Daoy (cell line): ENCODE measurements at regions not wholly inside any gene's neighbourhood (a gene's known extent, or its start where the extent isn't known, plus 50 kb on each side); places are given as distances from the start of the nearest gene placed in this dataset.

Experiments used
- DNase-seq: peaks from one replicate; pipeline ENCODE4 v3.0.0-alpha.2; 2015; ENCODE audit warnings: low read depth

DNA sequence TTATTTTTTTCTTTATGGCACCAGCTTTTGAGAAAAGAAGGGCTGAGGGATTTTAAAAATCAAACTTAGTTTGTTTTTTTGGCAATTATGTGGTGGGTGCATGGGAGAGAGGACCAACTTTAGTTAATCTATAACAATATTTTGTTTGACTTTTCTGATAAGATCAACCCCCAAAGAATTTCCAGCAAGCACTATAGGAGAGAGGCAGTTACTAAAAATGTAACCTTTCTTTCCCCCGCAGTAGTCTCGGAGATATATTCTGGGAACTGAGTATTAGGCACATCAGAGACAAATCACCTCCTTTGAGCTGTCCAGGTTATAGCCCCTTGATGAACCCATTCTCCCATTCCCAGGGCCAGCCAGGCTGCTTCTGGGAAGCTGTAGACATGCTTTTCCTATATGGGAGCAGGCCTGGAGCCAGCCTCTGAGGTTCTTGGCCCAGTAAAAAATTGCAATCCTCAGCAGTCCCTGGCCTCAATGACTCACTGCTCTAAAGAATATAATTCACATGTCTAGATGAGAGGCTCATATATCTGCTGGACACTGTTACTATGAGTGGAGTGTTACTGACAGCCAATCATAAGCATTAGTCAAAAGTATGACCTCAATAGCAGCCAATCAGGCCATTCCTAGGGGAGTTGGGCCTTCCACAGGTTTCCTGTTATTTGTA lies 138.3 kb upstream of the AGBL1 start:
- no peak for DNase-seq

- DNase-seq: no peak
Observed at GRCh38 chr15:85942632-85943031, 137.0 kb upstream of the AGBL1 start.

- no peak for DNase-seq
Observed at GRCh38 chr15:85943151-85943550, 136.5 kb upstream of the AGBL1 start.

DNA sequence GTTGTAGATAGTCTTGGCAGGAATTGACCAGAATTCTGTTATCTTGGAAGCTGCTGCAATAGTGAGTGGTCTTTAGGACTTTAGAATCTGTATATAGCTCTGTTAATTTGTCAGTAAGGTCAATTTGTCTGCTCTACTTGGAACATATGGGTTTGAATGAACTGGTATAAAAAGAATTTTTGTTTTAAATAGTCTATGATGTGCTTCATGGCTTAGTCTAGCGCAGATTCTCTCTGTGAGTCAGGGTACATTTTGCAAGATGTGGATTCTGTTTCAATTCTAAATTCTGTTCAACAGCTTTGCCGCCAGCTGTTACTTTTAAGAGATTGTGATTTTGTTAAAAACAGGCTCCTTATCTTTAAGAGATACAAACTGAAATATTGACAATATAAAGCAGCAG lies 135.9 kb upstream of the AGBL1 start:
- DNase-seq: no peak

DNA sequence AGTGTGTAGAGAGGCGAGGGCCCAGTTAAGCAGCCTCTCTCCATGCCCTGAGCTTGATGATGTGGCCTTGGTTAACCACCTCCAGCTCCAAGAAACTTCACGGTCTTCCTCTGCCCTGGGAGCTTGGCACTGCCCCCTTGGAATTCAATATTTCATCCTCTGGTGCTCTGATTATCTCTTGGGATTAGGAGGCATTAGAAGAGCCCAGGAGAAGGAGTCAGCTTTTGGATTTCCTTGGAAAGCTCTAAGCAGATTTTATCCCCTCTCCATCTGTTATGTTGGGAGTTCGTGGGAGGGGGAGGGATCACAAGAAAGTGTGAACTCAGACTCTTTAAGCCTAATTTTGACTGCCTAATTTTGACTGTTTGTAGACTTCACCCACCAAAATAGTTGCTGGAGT lies 132.7 kb upstream of the AGBL1 start:
- DNase-seq: no peak

GRCh38 chr15:85947936-85948335 lies 131.7 kb upstream of the AGBL1 start:
- DNase-seq: no peak

DNA sequence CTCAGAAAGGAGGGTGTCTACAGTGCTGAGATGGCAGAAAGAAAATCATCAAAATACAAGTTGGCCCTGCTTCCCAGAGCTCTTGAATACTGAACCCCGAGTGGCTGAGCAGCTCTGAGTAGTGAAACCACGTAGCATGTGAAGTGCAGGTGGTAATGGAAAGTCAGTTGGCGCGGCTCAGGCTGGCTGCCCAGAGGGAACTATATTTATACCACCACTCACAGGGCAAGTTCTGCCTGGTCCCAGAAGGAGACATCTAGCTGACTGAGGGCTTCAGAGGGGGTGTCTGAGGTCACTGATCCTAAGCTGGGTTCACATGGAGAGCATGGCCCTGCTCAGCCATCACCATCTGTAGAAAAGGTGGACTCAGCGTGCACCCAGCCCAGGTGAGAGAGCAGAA lies 129.6 kb upstream of the AGBL1 start:
- DNase-seq: no peak

GRCh38 chr15:85954586-85954985 lies 125.1 kb upstream of the AGBL1 start:
- no peak for DNase-seq

GRCh38 chr15:85955501-85956391 lies 123.9 kb upstream of the AGBL1 start:
- DNase-seq: no peak

DNA sequence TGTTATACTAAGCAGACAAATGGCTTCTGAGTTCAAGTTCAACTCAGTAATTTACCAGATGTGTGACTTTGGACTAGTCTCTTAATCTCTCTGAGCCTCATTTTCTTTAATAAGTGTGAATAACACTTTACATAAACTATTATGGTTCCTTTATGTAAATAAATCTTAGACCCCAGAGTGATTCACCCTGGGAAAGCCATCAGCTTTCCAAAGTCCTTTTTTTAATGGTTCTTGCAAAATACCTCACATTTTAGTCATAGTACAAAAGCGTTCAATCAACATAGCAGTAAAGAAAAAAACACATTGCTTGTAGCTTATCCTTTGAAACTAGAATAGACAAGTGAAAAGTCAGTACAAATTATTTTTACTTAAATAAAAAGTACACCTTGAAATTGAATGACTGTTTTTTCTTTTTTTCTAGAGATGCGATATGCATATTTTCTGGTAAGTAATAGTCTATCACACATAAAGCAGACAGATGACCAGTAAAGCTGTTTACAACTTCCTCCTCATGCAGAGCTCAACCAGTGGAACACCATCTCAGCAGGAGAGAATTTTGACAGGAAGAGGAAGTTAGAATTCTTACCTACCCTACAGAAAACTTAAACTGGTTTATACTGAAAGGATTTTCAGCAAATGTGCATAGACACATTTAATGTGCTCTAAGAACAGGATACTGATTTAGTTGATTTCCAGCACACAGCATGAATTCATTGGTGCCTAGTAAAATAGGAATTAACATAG lies 123.0 kb upstream of the AGBL1 start:
- no peak for DNase-seq

DNA sequence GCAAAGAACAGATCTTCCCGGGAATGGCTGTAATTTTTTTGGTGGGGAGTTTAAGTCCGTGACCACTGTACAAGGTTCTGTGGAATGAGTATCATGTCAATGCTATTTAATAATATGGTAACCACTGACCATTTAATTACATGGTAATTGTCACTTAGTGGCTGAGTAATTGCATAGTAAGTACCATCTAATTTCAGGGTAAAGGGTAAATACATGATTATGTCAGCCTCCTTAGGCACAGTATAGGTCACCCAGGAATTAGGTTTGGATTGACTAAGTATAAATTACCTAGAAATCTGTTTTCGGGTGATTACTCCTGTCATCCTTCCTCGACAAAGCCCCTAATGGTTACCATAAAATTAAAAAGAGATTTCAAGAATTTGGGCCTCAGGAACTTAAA lies 120.1 kb upstream of the AGBL1 start:
- no peak for DNase-seq

DNA sequence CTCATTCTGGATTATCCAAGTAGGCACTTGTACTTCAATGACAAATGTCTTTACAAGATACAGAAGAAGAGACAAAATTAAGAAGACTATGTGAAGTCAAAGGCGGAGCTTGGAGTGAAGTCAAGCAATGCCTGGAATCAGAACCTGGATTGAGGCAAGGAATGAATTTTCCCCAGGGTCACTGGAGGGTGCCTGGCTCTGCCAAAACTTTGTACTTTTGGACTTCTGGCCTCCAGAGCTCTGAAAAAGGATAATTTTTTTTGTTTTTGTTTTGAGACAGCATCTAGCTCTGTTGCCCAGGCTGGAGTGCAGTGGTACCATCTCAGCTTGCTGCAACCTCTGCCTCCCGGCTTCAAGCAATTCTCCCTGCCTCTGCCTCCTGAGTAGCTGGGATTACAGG lies 119.3 kb upstream of the AGBL1 start:
- DNase-seq: no peak

DNA sequence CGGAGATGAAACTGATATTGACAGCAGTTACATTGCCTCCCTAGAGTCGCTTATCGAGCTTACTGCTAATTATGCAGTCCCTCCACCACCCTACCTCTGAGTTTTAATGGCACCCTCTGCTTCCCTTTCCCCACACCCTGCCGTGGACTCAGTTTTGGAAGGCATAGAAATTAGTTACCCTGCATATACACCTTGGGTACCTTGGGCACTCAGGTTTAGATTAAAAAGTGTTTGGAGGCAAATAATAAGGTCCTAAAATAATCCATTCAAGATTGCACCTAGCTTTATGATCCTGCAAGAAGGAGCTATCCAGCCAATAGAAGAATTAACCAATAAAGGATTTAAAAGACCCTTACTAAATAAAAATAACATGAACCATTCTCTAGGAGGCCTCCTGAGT lies 117.8 kb upstream of the AGBL1 start:
- DNase-seq: no peak

- DNase-seq: no peak
Observed at GRCh38 chr15:85963262-85963760, 116.4 kb upstream of the AGBL1 start.

DNA sequence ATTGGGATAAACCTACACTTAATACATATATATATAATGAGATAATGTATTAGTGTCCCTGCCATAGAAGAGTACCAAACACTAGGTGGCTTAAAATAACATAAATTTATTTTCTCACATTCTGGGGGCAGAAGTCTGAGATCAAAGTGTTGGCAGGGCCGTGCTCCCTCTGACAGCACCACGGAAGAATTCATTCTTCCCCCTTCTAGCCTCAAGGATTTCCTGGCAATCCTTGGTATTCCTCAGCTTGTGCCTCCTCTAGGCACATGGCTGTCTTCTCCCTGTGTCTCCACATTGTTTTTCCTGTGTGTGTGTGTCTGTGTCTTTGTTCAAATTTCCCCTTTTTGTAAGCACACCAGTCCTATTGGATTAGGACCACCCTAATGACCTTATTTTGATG lies 115.2 kb upstream of the AGBL1 start:
- DNase-seq: no peak

DNA sequence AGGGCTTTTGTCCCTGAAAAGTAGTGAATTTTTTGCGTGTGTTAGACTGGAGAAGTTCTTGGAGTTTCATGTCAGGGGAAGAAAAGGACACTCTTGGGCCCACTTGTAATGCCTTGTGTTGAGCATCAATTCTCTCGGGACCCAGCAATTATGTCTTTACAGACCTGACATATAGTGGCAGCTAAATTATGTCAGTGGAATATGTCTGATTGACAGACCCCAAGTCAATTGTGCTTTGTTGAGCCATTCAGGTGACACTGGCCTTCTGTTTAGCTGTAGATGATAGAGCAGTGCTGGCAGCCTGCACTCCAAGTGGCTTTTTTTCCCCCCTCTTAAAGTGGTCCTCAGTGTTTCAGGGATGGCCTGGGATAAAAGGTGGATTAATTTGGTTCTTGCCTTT lies 112.1 kb upstream of the AGBL1 start:
- no peak for DNase-seq

DNA sequence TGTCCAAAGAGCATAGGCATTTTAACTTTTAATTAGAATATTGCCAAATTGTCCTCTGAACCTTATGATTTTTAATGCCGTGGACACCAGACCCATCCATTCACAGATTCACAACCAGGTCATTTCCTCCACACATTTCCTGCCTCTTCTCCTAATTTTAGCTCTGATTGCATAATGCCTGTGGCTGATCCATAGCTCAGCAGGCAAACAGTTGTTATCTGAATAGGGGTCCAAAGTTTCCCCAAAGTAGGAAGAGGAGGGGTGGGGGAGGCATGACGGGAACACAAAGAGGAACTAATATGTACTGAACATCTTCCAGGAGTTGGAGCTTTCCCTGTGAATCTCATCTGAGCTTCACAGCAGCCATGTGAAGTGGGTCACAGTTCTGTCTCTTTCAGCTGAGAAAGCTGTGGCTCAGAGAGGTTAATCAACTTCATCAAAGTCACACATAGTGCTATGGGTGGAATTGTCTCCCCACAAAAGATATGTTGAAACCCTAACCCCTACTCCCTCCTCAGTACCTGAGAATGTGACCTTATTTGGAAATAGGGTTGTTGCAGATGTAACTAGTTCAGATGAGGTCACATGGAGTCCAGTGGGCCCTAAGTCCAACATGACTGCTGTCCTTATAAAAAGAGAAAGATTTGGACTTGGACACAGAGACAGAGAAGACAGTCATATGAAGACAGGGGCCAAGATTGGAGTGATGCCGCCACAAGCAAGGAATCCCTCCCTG lies 106.7 kb upstream of the AGBL1 start:
- no peak for DNase-seq

DNA sequence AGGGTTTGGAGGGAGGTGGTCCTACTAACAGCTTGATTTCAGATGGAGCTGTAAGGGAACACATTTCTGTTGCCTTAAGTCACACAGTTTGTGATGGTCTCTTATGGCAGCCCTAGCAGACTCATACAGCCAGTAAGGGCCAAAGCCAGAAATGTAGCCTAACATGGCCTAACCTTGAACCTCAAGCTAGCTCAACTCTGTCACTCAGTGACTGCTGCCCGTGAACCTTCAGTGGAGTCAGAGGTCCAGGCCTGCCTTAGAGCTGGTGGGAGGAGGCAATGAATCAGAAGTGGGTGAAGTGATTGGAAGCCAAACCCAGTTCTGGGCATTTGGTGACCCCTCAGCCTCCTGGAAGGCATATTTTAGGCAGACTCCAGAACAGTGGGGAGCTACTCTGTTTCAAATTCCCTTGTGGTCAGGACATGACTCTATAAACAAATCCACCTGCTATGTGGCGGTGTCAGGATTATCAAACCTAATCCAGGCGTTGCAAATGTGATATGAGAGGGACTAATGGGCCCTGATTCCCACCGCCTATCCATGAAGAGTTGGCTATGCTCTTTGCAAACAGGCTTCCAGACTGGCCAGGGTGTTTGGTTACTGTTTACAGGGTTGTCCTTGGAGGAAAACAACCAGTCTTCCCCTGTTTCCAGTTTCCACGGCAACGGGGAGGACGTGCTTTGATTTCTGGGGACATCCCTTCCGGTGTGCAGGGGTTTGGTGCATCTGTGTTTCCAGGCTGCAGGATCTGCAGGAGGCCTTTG lies 105.9 kb upstream of the AGBL1 start:
- no peak for DNase-seq

GRCh38 chr15:85974348-85974705 lies 105.3 kb upstream of the AGBL1 start:
- DNase-seq: peak; percentile 2

DNA sequence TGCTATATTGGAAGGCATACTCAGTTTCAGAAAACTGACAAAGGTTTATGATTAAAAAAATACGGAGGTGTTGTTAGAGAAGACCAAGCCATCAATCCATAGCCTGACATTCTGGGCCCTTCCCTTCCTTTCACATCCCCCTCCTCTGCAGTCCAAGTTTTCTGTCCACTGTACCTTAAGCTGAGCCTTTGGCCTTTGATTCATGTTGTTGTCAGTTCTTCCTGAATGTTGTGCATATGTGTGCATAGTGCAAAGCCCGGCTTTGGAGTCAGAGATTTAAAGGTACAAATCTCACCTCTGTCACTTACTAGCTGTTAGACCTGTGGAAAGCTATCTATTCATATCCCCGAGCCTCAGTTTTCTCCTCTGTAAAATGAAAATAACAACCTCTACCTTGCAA lies 104.9 kb upstream of the AGBL1 start:
- no peak for DNase-seq

DNA sequence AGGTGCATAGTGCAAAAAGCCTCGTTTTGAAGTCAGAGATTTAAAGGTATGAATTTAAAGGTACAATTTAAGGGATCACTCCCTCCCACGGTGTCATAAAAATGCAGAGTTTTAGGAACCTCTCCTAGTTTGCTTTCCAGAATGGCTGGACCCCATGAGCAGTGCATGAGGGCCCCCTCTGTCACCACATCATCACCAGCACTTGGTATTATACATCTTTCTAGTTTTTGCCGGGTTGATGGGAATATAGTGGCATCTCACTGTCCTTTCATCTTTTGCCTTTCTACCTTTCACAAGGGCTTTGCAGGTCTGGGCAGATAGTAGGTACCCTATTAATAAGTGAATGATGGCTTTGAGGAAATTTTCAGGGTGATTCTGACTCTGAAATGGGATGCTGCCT lies 103.6 kb upstream of the AGBL1 start:
- no peak for DNase-seq
